Skin of body (tissue), 1 donor: ENCODE measurements at regions not wholly inside any gene's neighbourhood (a gene's known extent, or its start where the extent isn't known, plus 50 kb on each side); places are given as distances from the start of the nearest gene placed in this dataset.

Source experiments
- DNase-seq: peaks from one replicate; lab custom pipeline; 2025; lab: John Stamatoyannopoulos, UW

- DNase-seq: no peak
Observed at GRCh38 chr6:164039954-164040375, 625.4 kb downstream of the QKI start.

- DNase-seq: peak; percentile 20
Observed at GRCh38 chr6:164037171-164037870, 622.8 kb downstream of the QKI start.

DNA sequence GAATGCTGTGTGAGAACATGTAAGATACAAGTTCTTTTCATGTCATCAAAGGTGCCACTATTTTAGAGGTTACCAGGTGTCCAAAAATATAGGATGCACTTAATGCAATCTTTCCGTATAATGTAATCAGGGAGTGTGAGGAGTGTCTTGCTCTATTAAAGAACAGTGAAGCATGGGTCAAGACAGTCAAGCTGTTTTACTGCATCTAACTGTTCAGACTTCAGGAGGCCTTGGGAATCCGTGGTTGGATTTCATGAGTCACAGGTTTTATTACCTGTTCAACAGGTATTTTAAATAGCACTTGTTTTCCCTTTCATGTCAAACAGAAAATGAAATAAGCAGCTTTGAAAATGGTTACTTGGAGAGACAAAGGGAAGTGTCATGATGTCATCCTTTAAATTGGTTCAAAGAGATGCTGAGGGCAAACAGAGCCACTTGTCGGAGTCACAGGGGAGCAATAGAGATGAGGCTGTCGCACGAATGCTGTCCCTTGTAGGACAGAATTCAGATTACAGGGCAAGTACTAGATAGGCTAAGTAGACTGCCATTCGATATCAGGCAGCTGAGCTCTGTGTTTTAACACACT, 621.5 kb downstream of the QKI start:
- DNase-seq: no peak

DNA sequence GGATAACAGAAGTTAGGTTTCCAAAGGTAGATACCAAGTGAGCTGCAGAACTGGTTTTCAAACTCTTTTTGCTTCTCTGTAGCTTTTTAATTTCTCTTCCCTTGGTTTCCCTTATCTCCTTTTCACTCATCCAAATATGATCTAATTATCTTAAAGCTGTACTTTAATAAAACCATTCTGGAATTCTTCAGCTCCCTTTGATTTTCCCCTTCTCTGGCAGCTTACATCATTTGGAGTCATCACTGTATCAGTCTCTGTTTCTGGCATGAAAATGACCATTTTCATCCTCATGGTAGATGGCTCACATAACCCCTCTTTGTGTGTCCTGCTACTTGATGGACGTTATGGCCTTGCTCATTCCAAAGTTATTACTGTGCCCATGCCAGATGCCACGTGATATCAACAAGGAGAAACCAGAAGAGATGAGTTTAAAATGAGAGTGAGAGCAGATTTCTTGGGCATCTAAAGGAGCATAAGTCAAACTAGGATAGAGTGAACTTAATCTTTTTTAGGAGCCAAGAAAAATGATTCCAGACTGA, 620.2 kb downstream of the QKI start:
- DNase-seq: no peak

DNA sequence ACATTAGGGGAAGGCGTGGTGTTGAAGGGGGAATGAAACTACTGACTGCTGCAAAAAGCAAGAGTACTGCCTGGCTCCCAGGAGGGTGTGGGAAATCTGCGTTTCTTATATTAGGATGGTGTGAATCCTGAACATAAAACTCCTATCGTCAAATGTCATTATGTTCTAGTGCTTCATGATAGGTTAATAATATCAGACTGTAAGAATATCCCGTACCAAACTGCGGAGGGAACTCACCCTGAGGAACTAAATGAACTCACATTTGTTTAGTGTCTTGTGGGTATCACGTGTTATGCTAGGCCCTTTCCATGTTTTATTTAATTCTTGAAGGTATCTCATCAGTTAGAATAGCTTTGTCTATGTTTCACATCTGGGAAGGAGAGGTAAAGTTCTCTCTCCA, 610.7 kb downstream of the QKI start:
- DNase-seq: no peak

DNA sequence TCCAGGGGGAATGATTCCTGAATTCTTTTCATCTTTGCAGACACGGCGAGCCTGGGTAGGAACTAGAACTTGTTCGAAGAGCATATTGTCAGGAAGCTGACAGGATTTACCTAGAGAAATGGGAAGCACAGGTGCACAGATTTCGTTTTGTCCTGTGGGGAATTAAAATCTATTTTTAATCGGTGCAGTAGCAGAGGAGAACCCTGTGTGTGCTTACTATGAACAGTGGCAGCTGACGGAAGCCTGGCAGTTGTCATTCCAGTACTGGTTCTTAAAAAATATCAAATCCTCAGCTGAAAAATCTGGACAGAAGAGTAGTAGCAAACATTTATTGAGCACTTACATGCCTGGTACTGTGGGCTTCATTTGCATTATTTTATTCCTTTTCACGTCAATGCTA, 609.0 kb downstream of the QKI start:
- no peak for DNase-seq

DNA sequence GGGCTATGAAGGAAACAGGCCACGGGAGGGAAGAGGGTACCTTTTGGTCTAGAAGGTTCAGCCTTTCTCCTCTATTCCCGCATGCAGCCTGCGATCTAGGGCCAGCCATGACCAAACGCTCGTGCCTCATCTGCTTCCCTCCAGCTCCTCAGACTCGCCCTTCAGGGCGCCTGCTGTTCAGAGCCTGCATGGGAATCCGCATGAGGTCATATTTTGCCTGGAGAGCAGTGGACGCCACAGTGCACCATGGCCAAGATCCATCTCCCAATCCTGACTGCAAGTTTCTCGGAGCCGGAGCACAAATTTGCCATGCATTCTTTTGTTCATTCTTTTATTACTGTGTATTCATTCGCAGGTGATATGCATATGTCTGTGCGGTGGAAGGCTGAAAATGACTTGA, 608.1 kb downstream of the QKI start:
- no peak for DNase-seq

DNA sequence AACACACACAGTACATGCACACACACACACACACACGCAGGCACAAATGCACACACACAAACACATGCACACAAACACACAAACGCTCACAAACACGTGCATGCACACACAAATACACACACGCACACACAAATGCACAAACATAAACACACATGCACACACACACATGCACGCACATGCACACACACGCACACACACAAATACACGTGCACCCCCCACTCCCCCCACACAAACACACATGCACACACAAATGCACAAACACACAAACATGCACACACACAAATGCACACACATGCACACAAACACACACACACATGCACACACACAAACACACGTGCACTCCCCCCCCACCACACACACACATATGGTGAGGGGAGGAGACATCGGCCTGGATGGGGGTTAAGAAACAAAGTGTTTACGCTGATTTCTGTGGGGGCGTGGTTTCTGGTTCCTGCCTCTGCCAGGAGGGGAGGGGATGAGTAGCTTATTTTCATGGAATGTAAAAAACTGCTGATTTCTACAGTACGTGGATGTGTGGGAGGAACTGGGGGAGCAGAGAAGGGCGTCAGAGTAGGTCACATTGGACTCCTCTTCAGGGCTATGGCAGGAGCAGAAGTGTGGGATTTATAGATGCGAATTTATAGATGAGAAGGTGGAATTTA, 607.2 kb downstream of the QKI start:
- DNase-seq: no peak

DNA sequence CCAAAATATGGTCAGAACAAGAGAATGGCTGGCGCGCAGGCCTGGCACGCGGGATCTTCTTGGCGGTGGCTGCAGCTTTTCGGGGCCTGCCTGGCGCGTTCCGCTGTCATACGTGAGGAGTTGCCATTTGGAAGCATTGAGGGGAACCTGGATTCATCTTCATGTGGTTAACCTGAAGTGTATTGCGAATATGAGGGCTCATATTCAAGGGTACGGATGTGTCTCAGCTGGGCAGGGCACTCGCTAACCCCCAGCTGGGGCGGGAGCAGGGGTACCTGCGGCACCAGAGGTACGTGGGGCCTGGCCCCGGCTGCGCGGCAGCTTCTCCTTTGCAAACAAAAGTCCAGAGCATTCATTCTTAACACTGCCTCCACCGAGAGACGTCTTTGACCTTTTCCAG, 605.6 kb downstream of the QKI start:
- no peak for DNase-seq

DNA sequence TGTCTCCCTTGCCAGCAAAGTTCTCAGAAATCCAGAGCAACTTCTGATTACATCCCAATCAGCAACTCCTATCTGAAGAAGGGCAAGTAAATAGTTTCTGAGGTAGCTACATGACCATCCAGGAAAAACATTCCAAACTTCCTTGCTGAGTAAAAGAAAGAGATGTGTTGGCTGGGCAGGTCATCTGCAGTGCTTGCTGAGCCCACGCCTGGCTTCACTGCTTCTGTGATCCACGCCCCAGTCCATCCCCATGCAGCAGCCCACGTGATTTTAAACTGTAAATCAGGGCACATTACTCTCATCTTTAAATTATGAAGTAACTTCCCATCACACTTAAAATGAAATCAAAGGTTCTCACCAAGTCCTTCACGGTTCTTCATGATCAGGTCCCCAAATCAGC, 603.6 kb downstream of the QKI start:
- no peak for DNase-seq

- DNase-seq: no peak
Observed at GRCh38 chr6:164016056-164016455, 601.5 kb downstream of the QKI start.

- no peak for DNase-seq
Observed at GRCh38 chr6:164015088-164015484, 600.6 kb downstream of the QKI start.

GRCh38 chr6:164014346-164015087, 600.0 kb downstream of the QKI start:
- DNase-seq: peak; percentile 19

- DNase-seq: no peak
Observed at GRCh38 chr6:164013480-164014208, 599.1 kb downstream of the QKI start.

- DNase-seq: no peak
Observed at GRCh38 chr6:164011321-164011720, 596.8 kb downstream of the QKI start.

DNA sequence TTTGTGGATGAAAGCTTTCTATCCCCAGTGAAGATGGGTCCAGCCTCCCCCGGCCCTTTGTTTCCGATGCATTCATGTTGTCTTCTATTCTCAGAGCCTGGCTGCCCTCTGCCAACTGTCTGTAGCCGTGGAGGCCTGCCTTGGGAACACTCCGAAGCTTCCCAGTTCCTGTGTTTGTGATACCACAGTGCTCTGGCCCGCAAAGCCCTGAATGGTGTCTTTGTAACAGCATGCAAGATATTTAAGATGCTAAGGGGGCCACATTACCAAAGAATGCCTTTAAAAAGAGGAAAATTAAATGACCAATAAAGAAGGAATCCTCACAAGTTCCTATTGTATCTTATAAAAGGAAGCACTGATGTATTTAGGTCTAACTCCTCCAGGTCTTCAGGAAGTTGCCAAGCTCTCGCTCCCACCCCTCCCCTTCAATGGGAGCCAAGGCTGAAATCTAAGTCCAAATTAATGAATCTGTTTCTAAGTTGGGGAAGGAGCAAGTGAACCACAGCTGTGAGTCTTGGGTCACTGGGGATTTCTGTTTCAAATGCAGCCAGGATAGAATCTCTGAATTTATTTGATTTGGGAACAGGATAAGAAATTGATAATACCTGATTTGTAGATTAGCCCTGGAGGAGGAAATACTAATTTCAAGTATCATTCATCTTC, 596.1 kb downstream of the QKI start:
- peak; percentile 10 for DNase-seq

DNA sequence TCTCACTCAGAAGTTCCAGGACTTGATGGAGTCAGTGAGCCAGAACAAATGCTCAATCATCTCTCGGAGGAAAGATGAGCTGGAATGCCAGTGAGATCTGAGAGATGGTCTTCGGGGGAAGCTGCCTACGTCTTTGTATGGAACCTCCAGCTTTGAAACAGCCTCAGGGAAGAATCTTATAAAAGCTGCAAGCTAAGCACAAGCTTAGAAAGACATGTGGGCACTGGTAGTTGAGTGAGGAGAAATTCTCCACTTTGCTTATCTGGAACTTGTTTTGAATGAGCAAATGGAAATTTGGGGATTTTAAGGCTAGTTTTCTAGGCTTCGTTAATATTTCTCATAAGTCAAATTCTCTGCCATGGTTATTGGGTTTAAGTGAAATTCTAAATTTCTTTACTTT, 594.4 kb downstream of the QKI start:
- DNase-seq: no peak

GRCh38 chr6:164007881-164008280, 593.4 kb downstream of the QKI start:
- no peak for DNase-seq

- no peak for DNase-seq
Observed at GRCh38 chr6:164006459-164006858, 591.9 kb downstream of the QKI start.

DNA sequence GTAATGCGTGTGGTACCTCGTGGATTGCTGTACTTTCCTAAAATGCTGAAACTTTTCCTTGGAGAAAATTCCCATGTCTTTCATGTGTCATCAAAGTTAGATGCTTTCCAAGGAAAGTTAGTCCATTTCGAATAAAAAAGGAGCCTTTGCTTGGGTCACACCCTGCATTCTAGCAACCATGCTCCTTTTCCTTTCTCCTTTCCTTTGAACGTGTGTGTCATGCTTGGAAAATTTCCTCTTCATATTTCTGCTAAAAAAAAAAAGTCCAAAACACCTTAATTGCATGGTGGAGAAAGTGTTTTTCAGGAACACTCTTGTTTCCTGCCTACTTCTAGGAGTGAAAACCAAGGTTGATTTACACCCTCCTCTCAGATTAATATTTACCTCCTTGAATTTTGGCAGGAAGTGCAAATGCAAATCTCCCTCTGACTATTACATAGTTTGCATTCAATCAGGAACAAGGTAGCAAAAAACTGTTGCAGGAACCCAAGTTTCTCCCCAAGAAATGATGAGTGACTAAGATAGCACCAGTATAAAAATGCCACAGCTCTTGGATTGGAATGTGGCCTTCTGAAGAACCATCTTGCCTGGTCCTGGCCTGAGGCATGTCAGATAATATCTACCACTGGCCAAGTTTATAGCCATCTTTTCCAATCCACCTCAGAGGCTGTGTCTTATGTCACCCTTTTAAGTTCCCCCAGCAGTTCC, 590.6 kb downstream of the QKI start:
- DNase-seq: no peak
